GM10266 (cell line): ENCODE measurements at regions not wholly inside any gene's neighbourhood (a gene's known extent, or its start where the extent isn't known, plus 50 kb on each side); places are given as distances from the start of the nearest gene placed in this dataset.

ENCODE experiments used
- DNase-seq: peaks from one replicate; pipeline ENCODE4 v3.0.0; 2012; ENCODE audit errors: extremely low spot score
- CTCF ChIP-seq: IDR thresholded peaks from 2 replicates; pipeline ENCODE4 v1.5.1; 2012; ENCODE audit warnings: mild to moderate bottlenecking, low read depth; ENCODE audit not compliant: control insufficient read depth, insufficient read depth; ENCODE audit errors: missing control alignments

GRCh38 chr11:37571246-37571645, 973.2 kb upstream of the RAG2 start:
- TF ChIP-seq CTCF, result no peak
- no peak for DNase-seq

- no peak for TF ChIP-seq CTCF
- DNase-seq, result no peak
Measured at GRCh38 chr11:37560991-37561390, 963.0 kb upstream of the RAG2 start.

GRCh38 chr11:37560346-37560745, 962.3 kb upstream of the RAG2 start:
- no peak for TF ChIP-seq CTCF
- DNase-seq, result no peak

- no peak for TF ChIP-seq CTCF
- DNase-seq, result no peak
Measured at GRCh38 chr11:37558619-37559210, 960.7 kb upstream of the RAG2 start.

GRCh38 chr11:37557990-37558389, 960.0 kb upstream of the RAG2 start:
- TF ChIP-seq CTCF, result no peak
- DNase-seq, result no peak

GRCh38 chr11:37552284-37552683, 954.2 kb upstream of the RAG2 start:
- DNase-seq, result no peak

More at GRCh38 chr11:37552284-37552683, 954.2 kb upstream of the RAG2 start:
- no peak for TF ChIP-seq CTCF
